GM23338 (cell line): ENCODE measurements at regions not wholly inside any gene's neighbourhood (a gene's known extent, or its start where the extent isn't known, plus 50 kb on each side); places are given as distances from the start of the nearest gene placed in this dataset.

Experiments
- ATAC-seq: fragments of 200-7000 bp; cut with Tn5 transposase; 3 replicates; pipeline ENCODE4 v1.9.1; 2020
- DNase-seq: peaks from one replicate; pipeline ENCODE4 v3.0.0-alpha.2; 2015; ENCODE audit warnings: low spot score
- H2AFZ ChIP-seq: fragments of 200-600 bp; sonication (generic); 2 replicates; pipeline ENCODE4 v1.8.0; 2016; ENCODE audit warnings: antibody characterized with exemption, mild to moderate bottlenecking, moderate library complexity
- H3F3A ChIP-seq: fragments of 200-600 bp; sonication (generic); replicated peaks from 2 replicates; pipeline ENCODE4 v1.8.0; 2017; ENCODE audit warnings: antibody characterized with exemption, mixed run types, low read depth
- H3K27ac ChIP-seq: fragments of 200-600 bp; sonication (generic); 2 replicates; pipeline ENCODE4 v1.6.1; 2016; ENCODE audit warnings: low read depth
- H3K27me3 ChIP-seq: fragments of 200-600 bp; sonication (generic); 2 replicates; pipeline ENCODE4 v1.8.0; 2016; ENCODE audit warnings: mild to moderate bottlenecking, mixed run types, moderate library complexity; ENCODE audit not compliant: insufficient read depth
- H3K36me3 ChIP-seq: fragments of 200-600 bp; sonication (generic); 2 replicates; pipeline ENCODE4 v1.8.0; 2016; ENCODE audit warnings: mild to moderate bottlenecking; ENCODE audit not compliant: insufficient read depth
- H3K4me1 ChIP-seq: fragments of 200-600 bp; sonication (generic); 2 replicates; pipeline ENCODE4 v1.8.0; 2016; ENCODE audit warnings: mild to moderate bottlenecking, moderate library complexity; ENCODE audit not compliant: insufficient read depth
- H3K4me2 ChIP-seq: fragments of 200-600 bp; sonication (generic); 2 replicates; pipeline ENCODE4 v1.7.1; 2017; ENCODE audit warnings: mixed run types
- H3K4me3 ChIP-seq: fragments of 200-600 bp; sonication (generic); 2 replicates; pipeline ENCODE4 v1.6.1; 2016; ENCODE audit warnings: mixed run types
- H3K79me2 ChIP-seq: fragments of 200-600 bp; sonication (generic); replicated peaks from 2 replicates; pipeline ENCODE4 v1.8.0; 2017; ENCODE audit warnings: mild to moderate bottlenecking; ENCODE audit not compliant: insufficient read depth
- H3K9me2 ChIP-seq: fragments of 200-600 bp; sonication (generic); 2 replicates; pipeline ENCODE4 v1.8.0; 2017; ENCODE audit not compliant: insufficient read depth
- H4K20me1 ChIP-seq: fragments of 200-600 bp; sonication (generic); replicated peaks from 2 replicates; pipeline ENCODE4 v1.8.0; 2017; ENCODE audit warnings: mild to moderate bottlenecking; ENCODE audit not compliant: insufficient read depth
- H3K27ac Mint-ChIP-seq: 2 replicates; pipeline ENCODE4 v1.8.0; 2020; ENCODE audit warnings: inconsistent platforms, mild to moderate bottlenecking, moderate library complexity, mixed read lengths
- H3K27me3 Mint-ChIP-seq: 3 replicates; pipeline ENCODE4 v1.8.0; 2022; ENCODE audit warnings: low read depth, mild to moderate bottlenecking, moderate library complexity, mixed read lengths, inconsistent platforms; ENCODE audit not compliant: insufficient read depth, poor library complexity
- H3K36me3 Mint-ChIP-seq: 3 replicates; pipeline ENCODE4 v1.8.0; 2021; ENCODE audit warnings: low read depth, mild to moderate bottlenecking, inconsistent platforms, moderate library complexity, mixed read lengths
- H3K4me1 Mint-ChIP-seq: 3 replicates; pipeline ENCODE4 v1.8.0; 2020; ENCODE audit warnings: mild to moderate bottlenecking, inconsistent platforms, mixed read lengths
- H3K4me3 Mint-ChIP-seq: 3 replicates; pipeline ENCODE4 v1.8.0; 2021; ENCODE audit warnings: moderate library complexity, mild to moderate bottlenecking, inconsistent platforms, mixed read lengths
- H3K9me3 Mint-ChIP-seq: 3 replicates; pipeline ENCODE4 v1.8.0; 2020; ENCODE audit warnings: moderate library complexity, mild to moderate bottlenecking, inconsistent platforms, mixed read lengths
- CREB1 ChIP-seq: fragments of 250-450 bp; sonication (Bioruptor Pico); IDR thresholded peaks from 2 replicates; pipeline ENCODE4 v1.5.0; 2020; ENCODE audit warnings: low read depth, mild to moderate bottlenecking, moderate library complexity
- EZH2 ChIP-seq: fragments of 200-600 bp; sonication (generic); IDR thresholded peaks from one replicate; pipeline ENCODE4 v1.8.0; 2017; ENCODE audit warnings: antibody characterized with exemption, mild to moderate bottlenecking, low read depth; ENCODE audit not compliant: unreplicated experiment
- EZH2phosphoT487 ChIP-seq: fragments of 200-600 bp; sonication (generic); IDR thresholded peaks from one replicate; pipeline ENCODE4 v1.8.1; 2018; ENCODE audit warnings: antibody characterized with exemption; ENCODE audit not compliant: unreplicated experiment
- JUNB ChIP-seq: IDR thresholded peaks from one replicate; pipeline ENCODE4 v1.6.1; 2016; ENCODE audit warnings: antibody characterized with exemption; ENCODE audit not compliant: unreplicated experiment
- NANOG ChIP-seq: IDR thresholded peaks from 2 replicates; pipeline ENCODE4 v1.6.1; 2016; ENCODE audit warnings: antibody characterized with exemption, borderline replicate concordance
- POLR2AphosphoS5 ChIP-seq: IDR thresholded peaks from 2 replicates; pipeline ENCODE4 v1.6.1; 2016; ENCODE audit warnings: antibody characterized with exemption, low read depth
- STAT1 ChIP-seq: IDR thresholded peaks from one replicate; pipeline ENCODE4 v1.6.1; 2016; ENCODE audit warnings: antibody characterized with exemption; ENCODE audit not compliant: unreplicated experiment
- ZNF114 ChIP-seq: fragments of 250-450 bp; sonication (Bioruptor Pico); IDR thresholded peaks from 2 replicates; pipeline ENCODE4 v1.5.0; 2020; ENCODE audit warnings: mild to moderate bottlenecking, moderate library complexity
- ZNF331 ChIP-seq: fragments of 250-450 bp; sonication (Bioruptor Pico); IDR thresholded peaks from 2 replicates; pipeline ENCODE4 v1.5.0; 2020; ENCODE audit warnings: low read depth, mild to moderate bottlenecking, moderate library complexity
- TF ChIP-seq, protein P1 (sequence below): IDR thresholded peaks from 2 replicates; pipeline ENCODE4 v1.6.1; 2016; ENCODE audit warnings: antibody characterized with exemption
- TF ChIP-seq, protein P2 (sequence below), 2 experiments: fragments of 200-600 bp in 1 of 2; sonication (generic) in 1 of 2; conservative IDR thresholded peaks; 2 replicates each; pipeline versions ENCODE4 v1.5.1 to v1.6.1; 2016 to 2017; ENCODE audit warnings: antibody characterized with exemption in 2 of 2, low read depth in 2 of 2, mild to moderate bottlenecking in 2 of 2, moderate library complexity in 1 of 2
- TF ChIP-seq, protein P3 (sequence below): fragments of 250-450 bp; sonication (Bioruptor Pico); IDR thresholded peaks from 2 replicates; pipeline ENCODE4 v1.5.0; 2020; ENCODE audit warnings: mild to moderate bottlenecking, moderate library complexity
- TF ChIP-seq, protein P4 (sequence below): IDR thresholded peaks from one replicate; pipeline ENCODE4 v1.6.1; 2018; ENCODE audit warnings: antibody characterized with exemption; ENCODE audit not compliant: unreplicated experiment

DNA sequence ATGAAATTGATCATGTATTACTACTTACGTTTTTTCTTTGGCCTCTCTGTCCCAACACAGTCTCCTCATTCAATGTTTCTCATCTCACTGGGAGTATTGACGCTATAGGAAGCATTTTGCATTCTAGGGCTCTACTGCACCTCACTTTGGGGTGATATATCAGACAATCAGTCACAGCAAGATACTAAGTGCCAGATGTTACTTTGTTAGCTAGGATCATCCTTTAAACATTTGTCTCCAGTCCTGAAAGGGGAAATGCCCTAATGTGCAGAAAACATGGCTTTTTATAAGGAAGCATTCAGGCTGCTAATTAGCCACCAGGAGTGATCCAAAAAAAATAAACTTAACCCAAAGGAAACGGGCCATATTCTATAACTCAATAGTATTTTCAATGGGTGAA lies 409.1 kb downstream of the RWDD3 start:
- Histone ChIP-seq H3K4me3 (no peak overlapping the region), H3K36me3 (no peaks in the 10 kb centered on the region), H3K4me2 (no peak overlapping the region), H3K9me2 (peaks cover under 1% of the 10 kb centered on the region), H2AFZ (no peak overlapping the region), H3K4me1 (no peaks in the 10 kb centered on the region), H3K27me3 (no peaks in the 10 kb centered on the region), H3F3A (no peaks in the 10 kb centered on the region), H3K27ac (no peak overlapping the region), H3K79me2 (no peaks in the 10 kb centered on the region), H4K20me1 (no peaks in the 10 kb centered on the region)
- Mint-ChIP-seq H3K36me3 (no peaks in the 10 kb centered on the region), H3K27ac (no peak overlapping the region), H3K27me3 (no peaks in the 10 kb centered on the region), H3K4me3 (no peak overlapping the region), H3K9me3 (peaks cover 9% of the 10 kb centered on the region; the same call in 1 of the 3 replicates), H3K4me1 (no peaks in the 10 kb centered on the region)
- ATAC-seq (no peak), DNase-seq (no peak)
- TF ChIP-seq, protein P1, sequence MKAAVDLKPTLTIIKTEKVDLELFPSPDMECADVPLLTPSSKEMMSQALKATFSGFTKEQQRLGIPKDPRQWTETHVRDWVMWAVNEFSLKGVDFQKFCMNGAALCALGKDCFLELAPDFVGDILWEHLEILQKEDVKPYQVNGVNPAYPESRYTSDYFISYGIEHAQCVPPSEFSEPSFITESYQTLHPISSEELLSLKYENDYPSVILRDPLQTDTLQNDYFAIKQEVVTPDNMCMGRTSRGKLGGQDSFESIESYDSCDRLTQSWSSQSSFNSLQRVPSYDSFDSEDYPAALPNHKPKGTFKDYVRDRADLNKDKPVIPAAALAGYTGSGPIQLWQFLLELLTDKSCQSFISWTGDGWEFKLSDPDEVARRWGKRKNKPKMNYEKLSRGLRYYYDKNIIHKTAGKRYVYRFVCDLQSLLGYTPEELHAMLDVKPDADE = no peak
- TF ChIP-seq NANOG (no peak), POLR2AphosphoS5 (no peak), EZH2 (no peak), JUNB (no peak), ZNF114 (CRISPR knock-in tag) (no peak), STAT1 (no peak), ZNF331 (CRISPR knock-in tag) (no peak), CREB1 (no peak), EZH2phosphoT487 (no peak)
- TF ChIP-seq, protein P2, sequence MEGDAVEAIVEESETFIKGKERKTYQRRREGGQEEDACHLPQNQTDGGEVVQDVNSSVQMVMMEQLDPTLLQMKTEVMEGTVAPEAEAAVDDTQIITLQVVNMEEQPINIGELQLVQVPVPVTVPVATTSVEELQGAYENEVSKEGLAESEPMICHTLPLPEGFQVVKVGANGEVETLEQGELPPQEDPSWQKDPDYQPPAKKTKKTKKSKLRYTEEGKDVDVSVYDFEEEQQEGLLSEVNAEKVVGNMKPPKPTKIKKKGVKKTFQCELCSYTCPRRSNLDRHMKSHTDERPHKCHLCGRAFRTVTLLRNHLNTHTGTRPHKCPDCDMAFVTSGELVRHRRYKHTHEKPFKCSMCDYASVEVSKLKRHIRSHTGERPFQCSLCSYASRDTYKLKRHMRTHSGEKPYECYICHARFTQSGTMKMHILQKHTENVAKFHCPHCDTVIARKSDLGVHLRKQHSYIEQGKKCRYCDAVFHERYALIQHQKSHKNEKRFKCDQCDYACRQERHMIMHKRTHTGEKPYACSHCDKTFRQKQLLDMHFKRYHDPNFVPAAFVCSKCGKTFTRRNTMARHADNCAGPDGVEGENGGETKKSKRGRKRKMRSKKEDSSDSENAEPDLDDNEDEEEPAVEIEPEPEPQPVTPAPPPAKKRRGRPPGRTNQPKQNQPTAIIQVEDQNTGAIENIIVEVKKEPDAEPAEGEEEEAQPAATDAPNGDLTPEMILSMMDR (conservative IDR thresholded peaks at IDR 0.05; ENCODE audit: low read depth in 2 of 2) = no peak
- TF ChIP-seq, protein P3, sequence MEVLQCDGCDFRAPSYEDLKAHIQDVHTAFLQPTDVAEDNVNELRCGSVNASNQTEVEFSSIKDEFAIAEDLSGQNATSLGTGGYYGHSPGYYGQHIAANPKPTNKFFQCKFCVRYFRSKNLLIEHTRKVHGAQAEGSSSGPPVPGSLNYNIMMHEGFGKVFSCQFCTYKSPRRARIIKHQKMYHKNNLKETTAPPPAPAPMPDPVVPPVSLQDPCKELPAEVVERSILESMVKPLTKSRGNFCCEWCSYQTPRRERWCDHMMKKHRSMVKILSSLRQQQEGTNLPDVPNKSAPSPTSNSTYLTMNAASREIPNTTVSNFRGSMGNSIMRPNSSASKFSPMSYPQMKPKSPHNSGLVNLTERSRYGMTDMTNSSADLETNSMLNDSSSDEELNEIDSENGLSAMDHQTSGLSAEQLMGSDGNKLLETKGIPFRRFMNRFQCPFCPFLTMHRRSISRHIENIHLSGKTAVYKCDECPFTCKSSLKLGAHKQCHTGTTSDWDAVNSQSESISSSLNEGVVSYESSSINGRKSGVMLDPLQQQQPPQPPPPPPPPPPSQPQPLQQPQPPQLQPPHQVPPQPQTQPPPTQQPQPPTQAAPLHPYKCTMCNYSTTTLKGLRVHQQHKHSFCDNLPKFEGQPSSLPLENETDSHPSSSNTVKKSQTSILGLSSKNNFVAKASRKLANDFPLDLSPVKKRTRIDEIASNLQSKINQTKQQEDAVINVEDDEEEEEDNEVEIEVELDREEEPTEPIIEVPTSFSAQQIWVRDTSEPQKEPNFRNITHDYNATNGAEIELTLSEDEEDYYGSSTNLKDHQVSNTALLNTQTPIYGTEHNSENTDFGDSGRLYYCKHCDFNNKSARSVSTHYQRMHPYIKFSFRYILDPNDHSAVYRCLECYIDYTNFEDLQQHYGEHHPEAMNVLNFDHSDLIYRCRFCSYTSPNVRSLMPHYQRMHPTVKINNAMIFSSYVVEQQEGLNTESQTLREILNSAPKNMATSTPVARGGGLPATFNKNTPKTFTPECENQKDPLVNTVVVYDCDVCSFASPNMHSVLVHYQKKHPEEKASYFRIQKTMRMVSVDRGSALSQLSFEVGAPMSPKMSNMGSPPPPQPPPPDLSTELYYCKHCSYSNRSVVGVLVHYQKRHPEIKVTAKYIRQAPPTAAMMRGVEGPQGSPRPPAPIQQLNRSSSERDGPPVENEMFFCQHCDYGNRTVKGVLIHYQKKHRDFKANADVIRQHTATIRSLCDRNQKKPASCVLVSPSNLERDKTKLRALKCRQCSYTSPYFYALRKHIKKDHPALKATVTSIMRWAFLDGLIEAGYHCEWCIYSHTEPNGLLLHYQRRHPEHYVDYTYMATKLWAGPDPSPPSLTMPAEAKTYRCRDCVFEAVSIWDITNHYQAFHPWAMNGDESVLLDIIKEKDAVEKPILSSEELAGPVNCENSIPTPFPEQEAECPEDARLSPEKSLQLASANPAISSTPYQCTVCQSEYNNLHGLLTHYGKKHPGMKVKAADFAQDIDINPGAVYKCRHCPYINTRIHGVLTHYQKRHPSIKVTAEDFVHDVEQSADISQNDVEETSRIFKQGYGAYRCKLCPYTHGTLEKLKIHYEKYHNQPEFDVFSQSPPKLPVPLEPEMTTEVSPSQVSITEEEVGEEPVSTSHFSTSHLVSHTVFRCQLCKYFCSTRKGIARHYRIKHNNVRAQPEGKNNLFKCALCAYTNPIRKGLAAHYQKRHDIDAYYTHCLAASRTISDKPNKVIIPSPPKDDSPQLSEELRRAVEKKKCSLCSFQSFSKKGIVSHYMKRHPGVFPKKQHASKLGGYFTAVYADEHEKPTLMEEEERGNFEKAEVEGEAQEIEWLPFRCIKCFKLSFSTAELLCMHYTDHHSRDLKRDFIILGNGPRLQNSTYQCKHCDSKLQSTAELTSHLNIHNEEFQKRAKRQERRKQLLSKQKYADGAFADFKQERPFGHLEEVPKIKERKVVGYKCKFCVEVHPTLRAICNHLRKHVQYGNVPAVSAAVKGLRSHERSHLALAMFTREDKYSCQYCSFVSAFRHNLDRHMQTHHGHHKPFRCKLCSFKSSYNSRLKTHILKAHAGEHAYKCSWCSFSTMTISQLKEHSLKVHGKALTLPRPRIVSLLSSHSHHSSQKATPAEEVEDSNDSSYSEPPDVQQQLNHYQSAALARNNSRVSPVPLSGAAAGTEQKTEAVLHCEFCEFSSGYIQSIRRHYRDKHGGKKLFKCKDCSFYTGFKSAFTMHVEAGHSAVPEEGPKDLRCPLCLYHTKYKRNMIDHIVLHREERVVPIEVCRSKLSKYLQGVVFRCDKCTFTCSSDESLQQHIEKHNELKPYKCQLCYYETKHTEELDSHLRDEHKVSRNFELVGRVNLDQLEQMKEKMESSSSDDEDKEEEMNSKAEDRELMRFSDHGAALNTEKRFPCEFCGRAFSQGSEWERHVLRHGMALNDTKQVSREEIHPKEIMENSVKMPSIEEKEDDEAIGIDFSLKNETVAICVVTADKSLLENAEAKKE (CRISPR knock-in tag) = no peak
- TF ChIP-seq, protein P4, sequence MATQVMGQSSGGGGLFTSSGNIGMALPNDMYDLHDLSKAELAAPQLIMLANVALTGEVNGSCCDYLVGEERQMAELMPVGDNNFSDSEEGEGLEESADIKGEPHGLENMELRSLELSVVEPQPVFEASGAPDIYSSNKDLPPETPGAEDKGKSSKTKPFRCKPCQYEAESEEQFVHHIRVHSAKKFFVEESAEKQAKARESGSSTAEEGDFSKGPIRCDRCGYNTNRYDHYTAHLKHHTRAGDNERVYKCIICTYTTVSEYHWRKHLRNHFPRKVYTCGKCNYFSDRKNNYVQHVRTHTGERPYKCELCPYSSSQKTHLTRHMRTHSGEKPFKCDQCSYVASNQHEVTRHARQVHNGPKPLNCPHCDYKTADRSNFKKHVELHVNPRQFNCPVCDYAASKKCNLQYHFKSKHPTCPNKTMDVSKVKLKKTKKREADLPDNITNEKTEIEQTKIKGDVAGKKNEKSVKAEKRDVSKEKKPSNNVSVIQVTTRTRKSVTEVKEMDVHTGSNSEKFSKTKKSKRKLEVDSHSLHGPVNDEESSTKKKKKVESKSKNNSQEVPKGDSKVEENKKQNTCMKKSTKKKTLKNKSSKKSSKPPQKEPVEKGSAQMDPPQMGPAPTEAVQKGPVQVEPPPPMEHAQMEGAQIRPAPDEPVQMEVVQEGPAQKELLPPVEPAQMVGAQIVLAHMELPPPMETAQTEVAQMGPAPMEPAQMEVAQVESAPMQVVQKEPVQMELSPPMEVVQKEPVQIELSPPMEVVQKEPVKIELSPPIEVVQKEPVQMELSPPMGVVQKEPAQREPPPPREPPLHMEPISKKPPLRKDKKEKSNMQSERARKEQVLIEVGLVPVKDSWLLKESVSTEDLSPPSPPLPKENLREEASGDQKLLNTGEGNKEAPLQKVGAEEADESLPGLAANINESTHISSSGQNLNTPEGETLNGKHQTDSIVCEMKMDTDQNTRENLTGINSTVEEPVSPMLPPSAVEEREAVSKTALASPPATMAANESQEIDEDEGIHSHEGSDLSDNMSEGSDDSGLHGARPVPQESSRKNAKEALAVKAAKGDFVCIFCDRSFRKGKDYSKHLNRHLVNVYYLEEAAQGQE = no peak
